ENCODE measurements at regions not wholly inside any gene's neighbourhood (a gene's known extent, or its start where the extent isn't known, plus 50 kb on each side); places are given as distances from the start of the nearest gene placed in this dataset.

DNA sequence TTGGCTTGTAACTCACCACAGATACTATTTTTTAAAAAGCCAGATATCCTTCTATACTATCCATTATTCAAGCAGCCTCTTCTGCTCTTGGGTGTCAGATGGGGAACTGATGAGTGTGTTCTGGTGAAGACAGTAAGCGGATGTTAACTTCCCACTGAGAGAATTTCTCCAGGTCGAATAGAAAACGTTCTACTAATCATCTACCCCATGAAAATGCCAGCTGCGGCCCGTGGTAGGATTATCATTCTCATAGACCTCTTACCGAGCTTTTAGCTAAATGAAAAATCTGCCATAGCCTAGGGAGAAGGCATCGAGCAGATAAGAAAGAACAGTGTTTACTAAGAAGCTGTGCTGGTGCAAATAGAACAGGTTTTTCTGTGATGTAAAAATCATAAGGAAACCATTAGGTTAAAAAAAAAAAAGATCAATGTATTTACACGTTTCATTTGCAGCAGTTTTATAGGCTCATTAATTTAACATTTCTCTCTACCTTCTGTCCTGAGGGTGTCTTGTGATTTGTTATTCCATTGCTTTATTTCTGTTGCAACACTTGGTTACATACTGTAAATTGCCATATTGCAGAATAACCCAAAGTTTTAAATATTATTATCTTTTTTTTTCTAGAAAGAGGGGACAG lies 1521.5 kb upstream of the ZEB2 start:
- Mint-ChIP-seq H3K36me3 (no peaks in the 10 kb centered on the region), H3K9me3 (ENCODE audit: low read depth) (no peaks in the 10 kb centered on the region), H3K4me1 (ENCODE audit: low read depth) (no peaks in the 10 kb centered on the region), H3K27ac (no peak overlapping the region), H3K27me3 (no peaks in the 10 kb centered on the region), H3K4me3 (no peak overlapping the region)

- Mint-ChIP-seq H3K27me3 (no peaks in the 10 kb centered on the region), H3K4me3 (no peak overlapping the region), H3K27ac (no peak overlapping the region), H3K4me1 (ENCODE audit: low read depth) (no peaks in the 10 kb centered on the region), H3K9me3 (ENCODE audit: low read depth) (no peaks in the 10 kb centered on the region), H3K36me3 (no peaks in the 10 kb centered on the region)
Measured at GRCh38 chr2:146040051-146040450, 1520.1 kb upstream of the ZEB2 start.

DNA sequence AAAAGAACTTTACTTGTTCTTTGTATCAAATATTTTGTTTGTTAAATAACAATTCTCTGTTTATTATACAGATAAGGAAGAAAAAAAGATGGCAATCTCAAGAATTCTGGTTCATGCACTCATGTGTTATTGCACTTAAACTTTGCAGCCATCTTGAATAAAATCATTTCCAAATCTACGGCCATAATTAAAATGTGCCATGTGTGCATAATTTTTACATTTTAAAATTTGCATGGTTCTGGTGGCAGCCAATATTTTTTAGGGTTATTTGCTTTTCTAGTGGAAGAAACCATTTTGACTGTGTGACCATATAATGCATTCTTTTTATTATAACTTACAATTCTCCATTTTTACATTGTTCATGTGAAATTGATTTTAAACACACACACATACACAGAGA lies 1518.1 kb upstream of the ZEB2 start:
- no peak overlapping the region for H3K4me3 Mint-ChIP-seq
- H3K27me3 Mint-ChIP-seq = no peaks in the 10 kb centered on the region
- H3K4me1 Mint-ChIP-seq (ENCODE audit: low read depth) = no peaks in the 10 kb centered on the region
- H3K36me3 Mint-ChIP-seq = no peaks in the 10 kb centered on the region
- H3K27ac Mint-ChIP-seq = no peak overlapping the region
- no peaks in the 10 kb centered on the region for H3K9me3 Mint-ChIP-seq (ENCODE audit: low read depth)

- no peaks in the 10 kb centered on the region for H3K27me3 Mint-ChIP-seq
- H3K27ac Mint-ChIP-seq = no peak overlapping the region
- H3K36me3 Mint-ChIP-seq = no peaks in the 10 kb centered on the region
- no peaks in the 10 kb centered on the region for H3K9me3 Mint-ChIP-seq (ENCODE audit: low read depth)
- no peaks in the 10 kb centered on the region for H3K4me1 Mint-ChIP-seq (ENCODE audit: low read depth)
- H3K4me3 Mint-ChIP-seq = no peak overlapping the region
Measured at GRCh38 chr2:146037334-146037870, 1517.5 kb upstream of the ZEB2 start.

DNA sequence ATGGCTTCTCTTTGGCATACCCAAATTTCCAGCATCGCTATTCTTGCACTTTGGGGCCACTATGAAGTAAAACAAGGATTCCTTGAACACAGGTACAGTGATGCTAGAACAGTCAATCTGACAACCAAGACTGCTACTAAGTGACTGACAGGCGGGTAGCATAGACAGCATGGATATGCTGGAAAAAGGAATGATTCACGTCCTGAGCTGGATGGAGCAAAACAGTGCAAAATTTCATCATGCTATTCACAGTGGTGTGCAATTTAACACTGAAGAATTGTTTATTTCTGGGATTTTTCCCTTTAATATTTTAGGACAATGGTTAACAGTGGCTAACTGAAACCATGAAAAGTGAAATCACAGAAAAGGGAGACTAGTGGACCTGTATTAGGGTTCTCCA lies 1511.2 kb upstream of the ZEB2 start:
- Mint-ChIP-seq H3K4me1 (ENCODE audit: low read depth) (no peaks in the 10 kb centered on the region), H3K9me3 (ENCODE audit: low read depth) (no peaks in the 10 kb centered on the region), H3K27me3 (no peaks in the 10 kb centered on the region), H3K4me3 (no peak overlapping the region), H3K36me3 (no peaks in the 10 kb centered on the region), H3K27ac (no peak overlapping the region)

DNA sequence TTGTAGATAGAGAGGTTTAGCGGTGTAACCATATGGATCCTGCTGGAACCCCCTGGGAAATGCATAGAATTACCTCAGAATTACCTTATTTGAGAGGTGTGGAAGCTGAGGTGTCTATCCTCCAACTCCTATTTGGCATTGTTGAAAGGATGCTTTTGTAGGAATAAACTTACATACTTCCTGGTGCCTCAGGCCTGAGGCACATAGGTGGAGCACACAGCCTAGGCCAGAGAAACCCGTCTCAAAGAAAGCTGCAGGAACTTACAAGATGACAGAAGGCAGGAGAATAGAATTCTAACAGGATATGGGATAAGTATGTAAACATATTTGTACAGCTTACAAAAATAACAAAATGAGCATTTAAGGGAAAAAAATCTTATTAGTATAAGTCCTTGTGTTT lies 1507.2 kb upstream of the ZEB2 start:
- H3K4me1 Mint-ChIP-seq (ENCODE audit: low read depth) = no peaks in the 10 kb centered on the region
- no peaks in the 10 kb centered on the region for H3K36me3 Mint-ChIP-seq
- H3K9me3 Mint-ChIP-seq (ENCODE audit: low read depth) = peaks cover 3% of the 10 kb centered on the region
- no peak overlapping the region for H3K4me3 Mint-ChIP-seq
- H3K27me3 Mint-ChIP-seq = no peaks in the 10 kb centered on the region
- no peak overlapping the region for H3K27ac Mint-ChIP-seq

- Mint-ChIP-seq H3K36me3 (no peaks in the 10 kb centered on the region), H3K27me3 (no peaks in the 10 kb centered on the region), H3K27ac (no peak overlapping the region), H3K4me3 (no peak overlapping the region), H3K4me1 (ENCODE audit: low read depth) (no peaks in the 10 kb centered on the region), H3K9me3 (ENCODE audit: low read depth) (peaks cover 3% of the 10 kb centered on the region)
Measured at GRCh38 chr2:146025519-146025918, 1505.6 kb upstream of the ZEB2 start.

DNA sequence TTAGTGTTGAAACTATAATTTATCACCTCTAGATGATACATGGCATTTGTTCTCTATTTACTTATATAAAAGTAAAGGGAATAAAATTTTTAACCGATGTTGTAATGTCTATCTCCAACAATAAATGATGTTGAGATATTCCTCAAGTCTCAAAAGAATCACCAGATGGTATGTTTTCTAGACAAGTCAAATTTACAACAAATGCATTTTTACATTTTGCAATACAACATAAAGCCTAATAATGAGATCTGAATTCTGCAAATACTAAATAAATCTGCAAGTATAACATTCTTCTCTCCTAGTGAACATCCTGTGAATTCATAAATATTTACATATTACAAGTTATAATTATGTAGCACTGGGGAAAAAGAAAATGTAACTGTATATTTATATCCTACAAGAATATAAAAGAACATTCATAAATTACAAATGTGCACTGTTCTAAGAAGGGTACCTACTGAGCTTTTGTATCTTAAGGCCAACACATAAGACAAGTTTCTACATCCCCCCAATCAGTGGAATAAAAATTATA lies 1504.4 kb upstream of the ZEB2 start:
- no peaks in the 10 kb centered on the region for H3K4me1 Mint-ChIP-seq (ENCODE audit: low read depth)
- H3K27ac Mint-ChIP-seq = no peak overlapping the region
- peaks cover 3% of the 10 kb centered on the region for H3K9me3 Mint-ChIP-seq (ENCODE audit: low read depth)
- no peaks in the 10 kb centered on the region for H3K27me3 Mint-ChIP-seq
- no peaks in the 10 kb centered on the region for H3K36me3 Mint-ChIP-seq
- no peak overlapping the region for H3K4me3 Mint-ChIP-seq

DNA sequence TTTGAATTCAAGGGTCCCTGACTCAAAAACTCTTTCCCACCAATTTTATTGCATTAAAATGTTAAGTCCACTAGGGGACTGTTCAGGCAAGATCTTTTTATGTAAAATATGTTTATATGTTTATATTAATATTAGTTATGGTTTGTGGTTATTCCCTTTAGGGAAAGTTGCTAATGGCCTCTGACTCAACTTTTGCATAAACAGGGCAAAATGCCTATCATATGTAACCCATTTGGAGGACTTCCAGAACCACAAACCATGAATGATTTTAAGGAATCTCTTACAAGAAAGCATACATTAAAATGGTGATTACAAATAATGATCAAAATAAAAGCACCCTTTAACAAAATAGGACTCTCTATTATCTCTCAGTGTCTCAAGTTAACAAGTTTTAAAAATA lies 1484.5 kb upstream of the ZEB2 start:
- H3K36me3 Mint-ChIP-seq = no peaks in the 10 kb centered on the region
- H3K27ac Mint-ChIP-seq = no peak overlapping the region
- peaks cover 4% of the 10 kb centered on the region for H3K9me3 Mint-ChIP-seq (ENCODE audit: low read depth)
- H3K4me3 Mint-ChIP-seq = no peak overlapping the region
- no peaks in the 10 kb centered on the region for H3K27me3 Mint-ChIP-seq
- no peaks in the 10 kb centered on the region for H3K4me1 Mint-ChIP-seq (ENCODE audit: low read depth)

- Mint-ChIP-seq H3K27ac (no peak overlapping the region), H3K4me1 (ENCODE audit: low read depth) (no peaks in the 10 kb centered on the region), H3K36me3 (no peaks in the 10 kb centered on the region), H3K4me3 (no peak overlapping the region), H3K9me3 (ENCODE audit: low read depth) (peaks cover 4% of the 10 kb centered on the region), H3K27me3 (no peaks in the 10 kb centered on the region)
Measured at GRCh38 chr2:146003337-146003736, 1483.4 kb upstream of the ZEB2 start.

DNA sequence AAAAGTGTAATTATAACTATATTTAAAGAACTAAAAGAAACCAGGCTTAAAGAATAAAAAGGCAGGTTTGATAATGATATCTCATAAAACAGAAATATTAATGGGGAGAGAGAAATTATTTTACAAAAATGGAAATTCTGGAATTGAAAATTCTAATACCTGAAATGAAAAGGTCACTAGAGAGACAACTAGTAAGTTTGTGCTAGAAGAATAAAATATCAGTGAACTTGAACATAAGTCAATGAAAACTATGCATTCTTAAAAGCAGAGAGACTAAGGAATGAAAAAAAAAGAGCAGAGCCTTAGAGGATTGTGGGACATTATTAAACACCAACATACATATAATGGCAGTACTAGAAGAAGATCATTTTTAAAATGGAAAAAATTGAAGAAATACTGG lies 1475.0 kb upstream of the ZEB2 start:
- no peak overlapping the region for H3K4me3 Mint-ChIP-seq
- no peaks in the 10 kb centered on the region for H3K27me3 Mint-ChIP-seq
- no peak overlapping the region for H3K27ac Mint-ChIP-seq
- no peaks in the 10 kb centered on the region for H3K4me1 Mint-ChIP-seq (ENCODE audit: low read depth)
- H3K36me3 Mint-ChIP-seq = no peaks in the 10 kb centered on the region
- H3K9me3 Mint-ChIP-seq (ENCODE audit: low read depth) = peaks cover 16% of the 10 kb centered on the region

- H3K27me3 Mint-ChIP-seq = no peaks in the 10 kb centered on the region
- peaks cover 16% of the 10 kb centered on the region for H3K9me3 Mint-ChIP-seq (ENCODE audit: low read depth)
- no peak overlapping the region for H3K27ac Mint-ChIP-seq
- no peak overlapping the region for H3K4me3 Mint-ChIP-seq
- no peaks in the 10 kb centered on the region for H3K36me3 Mint-ChIP-seq
- no peaks in the 10 kb centered on the region for H3K4me1 Mint-ChIP-seq (ENCODE audit: low read depth)
Measured at GRCh38 chr2:145992572-145992971, 1472.7 kb upstream of the ZEB2 start.

DNA sequence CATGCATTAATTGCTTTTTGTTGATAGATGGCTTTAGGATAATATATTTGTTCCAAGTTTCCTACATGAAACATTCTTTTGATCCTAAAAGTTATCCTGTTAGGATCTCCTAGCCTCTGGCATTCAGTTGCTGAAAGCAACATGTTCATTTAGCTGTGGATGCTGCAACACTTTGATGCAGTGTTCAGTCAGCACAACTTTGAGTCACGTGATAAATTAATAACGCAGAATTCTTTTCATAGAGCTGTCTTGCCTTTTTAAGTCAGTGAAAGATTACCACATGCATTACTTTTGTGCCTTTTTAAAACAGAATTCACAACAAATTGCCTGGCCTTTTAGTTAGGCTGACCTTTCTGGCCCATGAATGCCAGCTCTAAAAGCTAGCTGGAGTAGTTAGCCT lies 1467.9 kb upstream of the ZEB2 start:
- H3K4me3 Mint-ChIP-seq = no peak overlapping the region
- H3K9me3 Mint-ChIP-seq (ENCODE audit: low read depth) = peaks cover 4% of the 10 kb centered on the region
- no peaks in the 10 kb centered on the region for H3K4me1 Mint-ChIP-seq (ENCODE audit: low read depth)
- H3K36me3 Mint-ChIP-seq = no peaks in the 10 kb centered on the region
- no peaks in the 10 kb centered on the region for H3K27me3 Mint-ChIP-seq
- H3K27ac Mint-ChIP-seq = no peak overlapping the region

- Mint-ChIP-seq H3K4me1 (ENCODE audit: low read depth) (no peaks in the 10 kb centered on the region), H3K9me3 (ENCODE audit: low read depth) (no peaks in the 10 kb centered on the region), H3K27me3 (no peaks in the 10 kb centered on the region)
Measured at GRCh38 chr2:145985517-145985916, 1465.6 kb upstream of the ZEB2 start.

DNA sequence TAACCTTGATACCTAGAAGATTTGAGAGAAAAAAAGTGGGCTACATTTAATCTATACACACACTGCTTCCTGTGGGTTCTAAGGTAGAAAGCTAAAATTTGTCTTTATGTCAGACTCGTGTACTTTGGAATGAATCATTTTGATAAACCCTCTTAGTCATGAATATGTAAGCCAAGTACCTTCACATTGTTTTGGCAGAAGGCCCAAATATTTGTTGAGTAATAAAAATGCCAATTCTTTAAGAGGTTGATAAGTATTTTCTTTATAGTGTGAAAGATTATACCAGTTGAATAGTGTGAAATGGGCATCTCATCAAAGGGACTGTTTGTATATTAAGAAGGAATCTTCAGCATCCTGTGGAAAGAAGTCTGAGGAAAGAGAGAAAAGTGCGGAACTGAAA lies 1464.7 kb upstream of the ZEB2 start:
- no peak overlapping the region for H3K4me3 Mint-ChIP-seq

More at GRCh38 chr2:145985517-145985916, 1465.6 kb upstream of the ZEB2 start:
- Mint-ChIP-seq H3K27ac (no peak overlapping the region), H3K4me3 (no peak overlapping the region), H3K36me3 (no peaks in the 10 kb centered on the region)

DNA sequence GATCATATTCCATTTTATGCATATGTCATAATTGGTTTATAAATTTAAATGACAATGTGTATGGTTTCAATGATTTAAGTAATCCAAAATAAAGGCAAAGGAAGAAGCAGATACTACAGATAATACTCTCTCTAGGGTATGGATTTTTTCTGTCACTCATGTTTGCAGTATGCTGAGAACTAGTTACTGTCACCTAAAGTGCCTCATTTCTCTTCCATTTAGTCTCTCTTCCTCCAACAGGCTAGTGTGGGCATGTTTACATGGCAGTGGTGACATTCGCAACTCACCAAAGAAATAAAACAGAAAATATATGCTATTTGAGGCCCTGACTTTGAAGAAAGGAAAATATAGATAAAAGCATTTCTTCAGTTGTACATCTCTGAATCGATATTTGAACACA lies 1460.4 kb upstream of the ZEB2 start:
- H3K9me3 Mint-ChIP-seq (ENCODE audit: low read depth) = peaks cover 5% of the 10 kb centered on the region
- H3K27ac Mint-ChIP-seq = no peak overlapping the region
- no peaks in the 10 kb centered on the region for H3K27me3 Mint-ChIP-seq
- H3K36me3 Mint-ChIP-seq = no peaks in the 10 kb centered on the region
- H3K4me3 Mint-ChIP-seq = no peak overlapping the region
- no peaks in the 10 kb centered on the region for H3K4me1 Mint-ChIP-seq (ENCODE audit: low read depth)

More for the DNA sequence above, 1464.7 kb upstream of the ZEB2 start:
- H3K9me3 Mint-ChIP-seq (ENCODE audit: low read depth) = peaks cover 5% of the 10 kb centered on the region
- H3K36me3 Mint-ChIP-seq = no peaks in the 10 kb centered on the region
- H3K27me3 Mint-ChIP-seq = no peaks in the 10 kb centered on the region
- no peak overlapping the region for H3K27ac Mint-ChIP-seq
- no peaks in the 10 kb centered on the region for H3K4me1 Mint-ChIP-seq (ENCODE audit: low read depth)

Data from activated naive CD8-positive, alpha-beta T cell (primary cell).